ENCODE measurements at regions not wholly inside any gene's neighbourhood (a gene's known extent, or its start where the extent isn't known, plus 50 kb on each side); places are given as distances from the start of the nearest gene placed in this dataset.
"Not testable (repeated sequence)": the region's sequence is repeated elsewhere in the genome, so short reads cannot be mapped to it uniquely, and the experiment has no call there.

- in situ Hi-C loops (cut with MboI): loop anchor here (10.0 kb wide), 1 partner anchor 79 kb away; no protein-coding TSS in a partner anchor
- 3 to 7% methylated on average over 1 of the region's 1 CpG for WGBS, 2 experiments (ENCODE audit: low coverage in 1 of 2, low lambda C conversion rate in 2 of 2, missing lambda C conversion rate in 2 of 2)
- no peak for DNase-seq
- Histone ChIP-seq H3K4me1 (ENCODE audit: insufficient read depth) (no peaks in the 10 kb centered on the region), H3K4me2 (ENCODE audit: unreplicated experiment) (no peak overlapping the region), H3K79me2 (ENCODE audit: insufficient read depth) (no peaks in the 10 kb centered on the region), H3K27me3 (replicated peaks; ENCODE audit: insufficient read depth) (no peaks in the 10 kb centered on the region), H2AFZ (no peak overlapping the region), H3F3A (ENCODE audit: insufficient read depth) (no peaks in the 10 kb centered on the region), H3K9me2 (ENCODE audit: insufficient read depth) (no peaks in the 10 kb centered on the region), H3K27ac (no peak overlapping the region), H3K4me3 (no peak overlapping the region), H3K9me3 (ENCODE audit: low read depth) (no peaks in the 10 kb centered on the region), H3K9ac (no peak overlapping the region), H3K36me3 (ENCODE audit: low read depth) (no peaks in the 10 kb centered on the region), H4K20me1 (ENCODE audit: insufficient read depth) (no peaks in the 10 kb centered on the region)
- TF ChIP-seq EZH2phosphoT487 (IDR thresholded peaks at IDR 0.05; ENCODE audit: insufficient read depth, low read depth) (no peak), EZH2 (IDR thresholded peaks at IDR 0.05; ENCODE audit: insufficient read depth, poor library complexity, severe bottlenecking) (no peak)
Observed at GRCh38 chr7:54215424-54215823, 326.8 kb upstream of the VSTM2A start.

GRCh38 chr7:54226030-54226429, 316.1 kb upstream of the VSTM2A start:
- H3K79me2 ChIP-seq (ENCODE audit: insufficient read depth); H3F3A ChIP-seq (ENCODE audit: insufficient read depth); H3K36me3 ChIP-seq (ENCODE audit: low read depth); H3K27ac ChIP-seq; H3K9ac ChIP-seq; in situ Hi-C loops (cut with MboI); H3K4me1 ChIP-seq (ENCODE audit: insufficient read depth); H3K4me2 ChIP-seq (ENCODE audit: unreplicated experiment); H2AFZ ChIP-seq; H3K27me3 ChIP-seq (replicated peaks; ENCODE audit: insufficient read depth); DNase-seq; H3K4me3 ChIP-seq; H3K9me3 ChIP-seq (ENCODE audit: low read depth); H4K20me1 ChIP-seq (ENCODE audit: insufficient read depth); H3K9me2 ChIP-seq (ENCODE audit: insufficient read depth): not testable (repeated sequence)

- no peaks in the 10 kb centered on the region for H3K9me3 ChIP-seq (ENCODE audit: low read depth)
- no peak for TF ChIP-seq EZH2 (IDR thresholded peaks at IDR 0.05; ENCODE audit: insufficient read depth, poor library complexity, severe bottlenecking)
- TF ChIP-seq EZH2phosphoT487 (IDR thresholded peaks at IDR 0.05; ENCODE audit: insufficient read depth, low read depth): no peak
- in situ Hi-C loops (cut with MboI): no loop called here
- H3K9me2 ChIP-seq (ENCODE audit: insufficient read depth): no peaks in the 10 kb centered on the region
- H3K4me2 ChIP-seq (ENCODE audit: unreplicated experiment): no peak overlapping the region
- H3K27ac ChIP-seq: no peak overlapping the region
- H4K20me1 ChIP-seq (ENCODE audit: insufficient read depth): no peaks in the 10 kb centered on the region
- H3F3A ChIP-seq (ENCODE audit: insufficient read depth): no peaks in the 10 kb centered on the region
- WGBS, 2 experiments (ENCODE audit: low coverage in 1 of 2, low lambda C conversion rate in 2 of 2, missing lambda C conversion rate in 2 of 2): 40 to 45% methylated on average over 6 of the region's 6 CpGs
- no peaks in the 10 kb centered on the region for H3K27me3 ChIP-seq (replicated peaks; ENCODE audit: insufficient read depth)
- no peak overlapping the region for H2AFZ ChIP-seq
- H3K4me1 ChIP-seq (ENCODE audit: insufficient read depth): no peaks in the 10 kb centered on the region
- H3K36me3 ChIP-seq (ENCODE audit: low read depth): no peaks in the 10 kb centered on the region
- H3K79me2 ChIP-seq (ENCODE audit: insufficient read depth): no peaks in the 10 kb centered on the region
- H3K9ac ChIP-seq: no peak overlapping the region
- DNase-seq: no peak
- no peak overlapping the region for H3K4me3 ChIP-seq
Observed at GRCh38 chr7:54242776-54243175, 299.4 kb upstream of the VSTM2A start.

- no peak for TF ChIP-seq EZH2 (IDR thresholded peaks at IDR 0.05; ENCODE audit: insufficient read depth, poor library complexity, severe bottlenecking)
- TF ChIP-seq EZH2phosphoT487 (IDR thresholded peaks at IDR 0.05; ENCODE audit: insufficient read depth, low read depth): no peak
- H4K20me1 ChIP-seq (ENCODE audit: insufficient read depth): no peaks in the 10 kb centered on the region
- no peaks in the 10 kb centered on the region for H3K36me3 ChIP-seq (ENCODE audit: low read depth)
- in situ Hi-C loops (cut with MboI): no loop called here
- no peak overlapping the region for H3K4me2 ChIP-seq (ENCODE audit: unreplicated experiment)
- DNase-seq: no peak
- H2AFZ ChIP-seq: no peak overlapping the region
- H3K79me2 ChIP-seq (ENCODE audit: insufficient read depth): no peaks in the 10 kb centered on the region
- no peak overlapping the region for H3K4me3 ChIP-seq
- no peak overlapping the region for H3K9ac ChIP-seq
- 0 to 10% methylated on average over 1 of the region's 1 CpG for WGBS, 2 experiments (ENCODE audit: low coverage in 1 of 2, low lambda C conversion rate in 2 of 2, missing lambda C conversion rate in 2 of 2)
- H3K27ac ChIP-seq: no peak overlapping the region
- no peaks in the 10 kb centered on the region for H3K27me3 ChIP-seq (replicated peaks; ENCODE audit: insufficient read depth)
- H3K9me2 ChIP-seq (ENCODE audit: insufficient read depth): no peaks in the 10 kb centered on the region
- H3K9me3 ChIP-seq (ENCODE audit: low read depth): no peaks in the 10 kb centered on the region
- H3F3A ChIP-seq (ENCODE audit: insufficient read depth): no peaks in the 10 kb centered on the region
- no peaks in the 10 kb centered on the region for H3K4me1 ChIP-seq (ENCODE audit: insufficient read depth)
Observed at GRCh38 chr7:54245020-54245419, 297.2 kb upstream of the VSTM2A start.

- H3K27ac ChIP-seq: no peak overlapping the region
- no peak overlapping the region for H3K4me2 ChIP-seq (ENCODE audit: unreplicated experiment)
- H3K36me3 ChIP-seq (ENCODE audit: low read depth): no peaks in the 10 kb centered on the region
- no peaks in the 10 kb centered on the region for H3K4me1 ChIP-seq (ENCODE audit: insufficient read depth)
- DNase-seq: no peak
- TF ChIP-seq EZH2phosphoT487 (IDR thresholded peaks at IDR 0.05; ENCODE audit: insufficient read depth, low read depth): no peak
- no peak for TF ChIP-seq EZH2 (IDR thresholded peaks at IDR 0.05; ENCODE audit: insufficient read depth, poor library complexity, severe bottlenecking)
- WGBS, 2 experiments (ENCODE audit: low coverage in 1 of 2, low lambda C conversion rate in 2 of 2, missing lambda C conversion rate in 2 of 2): 12 to 15% methylated on average over 3 of the region's 3 CpGs
- no peak overlapping the region for H3K4me3 ChIP-seq
- no peaks in the 10 kb centered on the region for H3K9me2 ChIP-seq (ENCODE audit: insufficient read depth)
- H3K27me3 ChIP-seq (replicated peaks; ENCODE audit: insufficient read depth): no peaks in the 10 kb centered on the region
- H2AFZ ChIP-seq: no peak overlapping the region
- H4K20me1 ChIP-seq (ENCODE audit: insufficient read depth): no peaks in the 10 kb centered on the region
- no peak overlapping the region for H3K9ac ChIP-seq
- H3K79me2 ChIP-seq (ENCODE audit: insufficient read depth): no peaks in the 10 kb centered on the region
- H3K9me3 ChIP-seq (ENCODE audit: low read depth): peaks cover 2% of the 10 kb centered on the region
- H3F3A ChIP-seq (ENCODE audit: insufficient read depth): no peaks in the 10 kb centered on the region
- in situ Hi-C loops (cut with MboI): no loop called here
Observed at GRCh38 chr7:54249686-54250085, 292.5 kb upstream of the VSTM2A start.
